RWPE2 (cell line): ENCODE measurements at regions not wholly inside any gene's neighbourhood (a gene's known extent, or its start where the extent isn't known, plus 50 kb on each side); places are given as distances from the start of the nearest gene placed in this dataset.
A peak's percentile ranks its signal among the peaks of the same experiment; 100 is the strongest.

Experiments
- ATAC-seq: fragments of 200-7000 bp; cut with Tn5 transposase; 3 replicates; pipeline ENCODE4 v1.9.1; 2021; ENCODE audit warnings: low read depth
- DNase-seq: peaks from one replicate; pipeline ENCODE4 v3.0.0-alpha.2; 2020; ENCODE audit warnings: low spot score
- H3K27ac ChIP-seq: fragments of 450-650 bp; 2 replicates; pipeline ENCODE4 v1.5.1; 2017; ENCODE audit warnings: mild to moderate bottlenecking; ENCODE audit not compliant: poor library complexity, severe bottlenecking
- H3K27me3 ChIP-seq: fragments of 250-450 bp; sonication (Bioruptor Pico); 2 replicates; pipeline ENCODE4 v1.5.1; 2021; ENCODE audit warnings: mild to moderate bottlenecking, moderate library complexity; ENCODE audit not compliant: insufficient read depth, poor library complexity, severe bottlenecking
- H3K36me3 ChIP-seq: fragments of 250-450 bp; sonication (Bioruptor Pico); 2 replicates; pipeline ENCODE4 v1.5.1; 2020; ENCODE audit warnings: low read depth, mild to moderate bottlenecking, moderate library complexity
- H3K4me1 ChIP-seq: fragments of 250-450 bp; sonication (Bioruptor Pico); 2 replicates; pipeline ENCODE4 v1.5.1; 2021; ENCODE audit warnings: mild to moderate bottlenecking, moderate library complexity; ENCODE audit not compliant: insufficient read depth, poor library complexity, severe bottlenecking
- H3K4me3 ChIP-seq: fragments of 250-450 bp; sonication (Bioruptor Pico); 2 replicates; pipeline ENCODE4 v1.5.1; 2021; ENCODE audit warnings: mild to moderate bottlenecking, moderate library complexity; ENCODE audit not compliant: severe bottlenecking
- H3K9me3 ChIP-seq: fragments of 250-450 bp; sonication (Bioruptor Pico); 2 replicates; pipeline ENCODE4 v1.5.1; 2021; ENCODE audit warnings: mild to moderate bottlenecking, moderate library complexity; ENCODE audit not compliant: severe bottlenecking
- TF ChIP-seq, protein P1 (sequence below): fragments of 450-650 bp; IDR thresholded peaks from one replicate; pipeline ENCODE4 v1.5.1; 2017; ENCODE audit warnings: mild to moderate bottlenecking, moderate library complexity; ENCODE audit not compliant: poor library complexity, severe bottlenecking

DNA sequence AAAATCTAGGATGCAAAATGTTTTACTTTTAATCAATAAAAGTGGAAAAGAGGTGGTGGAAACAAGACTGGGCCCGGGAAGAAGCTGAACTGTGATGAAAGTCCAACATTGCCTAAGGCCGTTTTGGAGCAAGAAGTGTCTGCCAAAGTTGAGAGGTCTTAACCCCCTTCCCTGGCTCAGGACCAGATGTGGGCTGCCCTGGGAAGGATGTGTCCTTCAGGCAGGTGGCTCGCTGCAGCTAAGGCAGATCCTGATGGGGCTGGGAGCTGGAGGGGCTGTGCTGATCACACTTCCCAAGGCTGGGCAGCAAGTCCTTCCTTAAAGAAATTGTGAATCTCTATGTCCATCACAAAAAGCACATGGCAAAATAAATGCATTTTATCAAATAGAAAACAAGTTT is 581.6 kb downstream of the GALC start:
- Histone ChIP-seq H3K4me3 (no peak overlapping the region), H3K36me3 (no peaks in the 10 kb centered on the region), H3K4me1 (no peaks in the 10 kb centered on the region), H3K27me3 (no peaks in the 10 kb centered on the region), H3K27ac (no peak overlapping the region), H3K9me3 (no peaks in the 10 kb centered on the region)
- TF ChIP-seq, protein P1, sequence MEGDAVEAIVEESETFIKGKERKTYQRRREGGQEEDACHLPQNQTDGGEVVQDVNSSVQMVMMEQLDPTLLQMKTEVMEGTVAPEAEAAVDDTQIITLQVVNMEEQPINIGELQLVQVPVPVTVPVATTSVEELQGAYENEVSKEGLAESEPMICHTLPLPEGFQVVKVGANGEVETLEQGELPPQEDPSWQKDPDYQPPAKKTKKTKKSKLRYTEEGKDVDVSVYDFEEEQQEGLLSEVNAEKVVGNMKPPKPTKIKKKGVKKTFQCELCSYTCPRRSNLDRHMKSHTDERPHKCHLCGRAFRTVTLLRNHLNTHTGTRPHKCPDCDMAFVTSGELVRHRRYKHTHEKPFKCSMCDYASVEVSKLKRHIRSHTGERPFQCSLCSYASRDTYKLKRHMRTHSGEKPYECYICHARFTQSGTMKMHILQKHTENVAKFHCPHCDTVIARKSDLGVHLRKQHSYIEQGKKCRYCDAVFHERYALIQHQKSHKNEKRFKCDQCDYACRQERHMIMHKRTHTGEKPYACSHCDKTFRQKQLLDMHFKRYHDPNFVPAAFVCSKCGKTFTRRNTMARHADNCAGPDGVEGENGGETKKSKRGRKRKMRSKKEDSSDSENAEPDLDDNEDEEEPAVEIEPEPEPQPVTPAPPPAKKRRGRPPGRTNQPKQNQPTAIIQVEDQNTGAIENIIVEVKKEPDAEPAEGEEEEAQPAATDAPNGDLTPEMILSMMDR, result no peak
- ATAC-seq, result no peak
- DNase-seq, result no peak

DNA sequence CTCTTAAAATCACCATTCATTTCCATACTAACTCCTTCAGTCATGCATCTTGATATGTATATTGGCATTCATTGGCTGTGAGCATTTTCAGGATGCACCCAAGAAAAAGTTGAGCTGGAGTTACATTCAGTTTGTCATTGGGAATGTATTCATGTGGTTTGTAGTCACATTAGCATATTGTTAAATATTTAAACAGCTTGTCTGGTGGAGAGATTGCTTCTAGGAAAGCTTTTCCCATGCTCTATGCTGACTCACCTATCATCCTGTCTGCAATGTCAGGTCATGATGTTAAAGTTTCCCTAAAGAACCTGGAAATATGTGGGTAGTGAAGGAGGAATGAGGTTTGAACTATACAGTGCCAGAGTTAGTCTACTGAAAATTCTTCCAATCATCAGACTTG is 583.6 kb downstream of the GALC start:
- Histone ChIP-seq H3K4me1 (no peaks in the 10 kb centered on the region), H3K9me3 (no peaks in the 10 kb centered on the region), H3K36me3 (no peaks in the 10 kb centered on the region), H3K4me3 (no peak overlapping the region), H3K27ac (no peak overlapping the region), H3K27me3 (no peaks in the 10 kb centered on the region)
- ATAC-seq (peak; percentile 50; the same call in 2 of the 3 replicates), DNase-seq (no peak)
- TF ChIP-seq, protein P1, result no peak

DNA sequence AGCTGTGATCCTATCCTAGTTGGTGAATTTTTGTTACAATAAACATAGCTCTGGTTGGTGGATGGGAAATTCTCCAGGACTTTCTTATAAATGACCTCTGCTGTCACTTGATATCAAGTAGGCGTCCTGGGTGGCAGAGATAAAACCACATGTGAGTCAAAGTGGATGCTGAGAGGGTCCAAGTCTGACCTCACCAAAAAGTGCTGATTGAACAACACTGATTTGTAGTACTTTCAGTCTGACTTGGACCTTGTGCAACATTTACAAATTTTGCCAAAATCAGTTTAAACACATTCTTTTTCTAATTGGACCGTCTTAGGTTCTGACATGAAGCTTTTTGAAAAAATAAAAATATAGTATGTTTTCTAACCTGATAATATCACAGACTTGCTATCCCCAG is 585.6 kb downstream of the GALC start:
- no peaks in the 10 kb centered on the region for H3K27me3 ChIP-seq
- ATAC-seq, result no peak
- no peak overlapping the region for H3K27ac ChIP-seq
- H3K4me3 ChIP-seq, result no peak overlapping the region
- no peaks in the 10 kb centered on the region for H3K36me3 ChIP-seq
- TF ChIP-seq, protein P1, result no peak
- DNase-seq, result no peak
- H3K9me3 ChIP-seq, result no peaks in the 10 kb centered on the region
- no peaks in the 10 kb centered on the region for H3K4me1 ChIP-seq

DNA sequence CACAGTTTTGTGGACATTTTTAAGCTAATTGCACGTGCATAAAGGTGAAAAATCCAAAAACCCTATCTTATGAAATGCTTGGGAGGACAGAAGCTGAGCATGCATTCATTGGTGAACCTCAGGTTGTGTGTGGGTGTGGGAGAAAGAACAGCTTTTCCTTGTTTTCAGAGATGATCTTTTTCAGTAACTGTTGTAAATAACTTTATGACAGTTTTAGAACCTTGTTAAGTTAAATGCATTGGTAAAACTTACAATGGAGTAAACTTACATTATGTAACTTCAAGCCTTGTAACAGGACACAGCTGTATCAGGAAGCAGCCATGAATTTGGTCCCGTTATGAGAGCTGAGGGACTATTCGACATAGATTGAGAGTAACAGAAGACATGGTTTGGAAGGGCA is 587.4 kb downstream of the GALC start:
- no peak overlapping the region for H3K4me3 ChIP-seq
- no peak for DNase-seq
- no peaks in the 10 kb centered on the region for H3K27me3 ChIP-seq
- TF ChIP-seq, protein P1, result no peak
- H3K9me3 ChIP-seq, result no peaks in the 10 kb centered on the region
- no peaks in the 10 kb centered on the region for H3K36me3 ChIP-seq
- H3K4me1 ChIP-seq, result no peaks in the 10 kb centered on the region
- no peak overlapping the region for H3K27ac ChIP-seq
- no peak for ATAC-seq

DNA sequence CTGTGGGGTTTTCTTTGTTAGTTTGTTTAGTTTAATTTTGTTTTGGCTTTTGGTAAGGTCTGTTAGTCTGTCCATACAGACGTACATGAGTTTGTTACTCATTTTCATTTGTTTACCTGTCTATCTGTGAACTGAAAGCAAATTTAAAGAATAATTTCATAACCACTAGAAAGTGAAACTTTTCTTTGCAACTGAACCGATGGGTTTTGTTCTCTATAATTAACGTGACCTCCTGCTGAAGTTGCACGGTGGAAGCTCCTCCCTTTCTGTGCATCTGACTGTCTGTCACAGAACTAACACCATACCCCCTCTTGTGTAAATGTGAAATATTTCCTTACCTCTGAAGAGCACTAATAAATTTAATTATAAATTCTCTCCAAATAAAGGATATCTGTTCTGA is 595.5 kb downstream of the GALC start:
- ATAC-seq, result 0 out of 3 replicates have a peak, but pooled peaks have one; percentile 44
- no peak for DNase-seq
- TF ChIP-seq, protein P1, result no peak

More for the DNA sequence above, 595.5 kb downstream of the GALC start:
- Histone ChIP-seq H3K27me3 (no peaks in the 10 kb centered on the region), H3K27ac (no peak overlapping the region), H3K36me3 (no peaks in the 10 kb centered on the region), H3K4me3 (no peak overlapping the region), H3K4me1 (no peaks in the 10 kb centered on the region), H3K9me3 (no peaks in the 10 kb centered on the region)
